HUDEP-2 (cell line): ENCODE measurements at regions not wholly inside any gene's neighbourhood (a gene's known extent, or its start where the extent isn't known, plus 50 kb on each side); places are given as distances from the start of the nearest gene placed in this dataset.
"Not testable (repeated sequence)": the region's sequence is repeated elsewhere in the genome, so short reads cannot be mapped to it uniquely, and the experiment has no call there.

Source experiments
- DNase-seq, 76 experiments: peaks; one replicate each; lab custom pipeline; 2025; ENCODE audit not compliant: unreplicated experiment in 76 of 76; lab: John Stamatoyannopoulos, UW

- no peak for DNase-seq
Measured at GRCh38 chr3:116512281-116512680, 67.0 kb upstream of the LSAMP start.

- DNase-seq = no peak
Measured at GRCh38 chr3:116512931-116513330, 67.6 kb upstream of the LSAMP start.

GRCh38 chr3:116515973-116516372 lies 70.7 kb upstream of the LSAMP start:
- no peak for DNase-seq

GRCh38 chr3:116517308-116517707 lies 72.0 kb upstream of the LSAMP start:
- peak in 6 of 76 experiments; percentile 0 to 13 (median 5) for DNase-seq

GRCh38 chr3:116519101-116519500 lies 73.8 kb upstream of the LSAMP start:
- DNase-seq = not testable (repeated sequence)

DNA sequence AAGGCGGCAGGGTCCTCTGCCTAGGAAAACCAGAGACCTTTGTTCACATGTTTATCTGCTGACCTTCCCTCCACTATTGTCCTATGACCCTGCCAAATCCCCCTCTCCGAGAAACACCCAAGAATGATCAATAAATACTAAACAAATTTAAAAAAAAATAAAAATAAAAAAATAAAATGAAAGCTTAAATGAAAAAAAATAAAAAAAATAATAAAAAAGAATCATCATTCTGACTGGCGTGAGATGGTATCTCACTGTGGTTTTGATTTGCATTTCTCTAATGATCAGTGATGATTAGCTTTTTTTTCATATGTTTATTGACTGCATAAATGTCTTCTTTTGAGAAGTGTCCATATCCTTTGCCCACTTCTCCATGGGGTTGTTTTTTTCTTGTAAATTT lies 74.5 kb upstream of the LSAMP start:
- DNase-seq = not testable (repeated sequence)

GRCh38 chr3:116524453-116525210 lies 79.3 kb upstream of the LSAMP start:
- DNase-seq = no peak

GRCh38 chr3:116552246-116552645 lies 107.0 kb upstream of the LSAMP start:
- DNase-seq = no peak

- no peak for DNase-seq
Measured at GRCh38 chr3:116553355-116553754, 108.1 kb upstream of the LSAMP start.

GRCh38 chr3:116561529-116561928 lies 116.2 kb upstream of the LSAMP start:
- DNase-seq = no peak

GRCh38 chr3:116563351-116563750 lies 118.1 kb upstream of the LSAMP start:
- DNase-seq = no peak

- no peak for DNase-seq
Measured at GRCh38 chr3:116566478-116566960, 121.2 kb upstream of the LSAMP start.

GRCh38 chr3:116569611-116570010 lies 124.3 kb upstream of the LSAMP start:
- DNase-seq = no peak

DNA sequence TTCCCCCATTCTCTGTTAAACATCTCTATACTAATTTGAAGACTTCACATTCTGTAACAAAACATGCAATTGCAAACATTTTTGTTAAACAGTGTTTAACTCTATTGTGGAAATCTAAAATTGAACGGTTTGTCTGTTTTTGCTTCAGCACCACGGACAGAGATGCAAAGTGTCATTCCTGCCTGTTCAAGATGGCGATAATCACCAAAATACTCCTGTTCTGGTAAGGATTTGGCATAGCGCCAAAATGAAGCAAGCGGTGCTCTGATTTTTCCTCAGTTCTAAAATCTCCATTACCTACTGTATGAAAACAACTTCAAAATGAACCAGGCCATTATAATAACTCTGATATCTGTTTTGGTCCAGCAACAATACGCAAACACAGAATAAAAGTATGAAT lies 129.7 kb upstream of the TUSC7 start:
- peak in 8 of 76 experiments; percentile 0 to 13 (median 2) for DNase-seq

- no peak for DNase-seq
Measured at GRCh38 chr3:116586285-116586944, 123.2 kb upstream of the TUSC7 start.

- no peak for DNase-seq
Measured at GRCh38 chr3:116591236-116591635, 118.3 kb upstream of the TUSC7 start.

DNA sequence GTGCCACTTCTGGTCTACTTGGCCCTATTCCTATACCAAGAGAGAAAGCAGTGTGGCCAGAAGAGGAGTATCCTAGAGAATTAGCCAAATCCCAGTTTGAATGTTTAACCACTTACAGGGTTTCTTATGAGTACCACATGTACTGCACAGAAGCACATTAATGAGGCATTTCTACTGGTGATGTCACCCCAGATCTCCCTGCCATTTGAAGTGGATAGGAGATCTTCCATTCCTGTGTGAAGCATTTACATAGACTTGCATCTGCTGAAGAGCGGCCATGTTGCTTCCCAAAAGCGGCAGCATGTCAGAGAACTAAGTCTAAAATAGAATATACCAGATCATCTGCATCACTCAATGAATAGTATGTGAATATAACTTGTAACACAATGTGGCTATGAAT lies 108.4 kb upstream of the TUSC7 start:
- DNase-seq = no peak

GRCh38 chr3:116607205-116607604 lies 102.4 kb upstream of the TUSC7 start:
- no peak for DNase-seq

DNA sequence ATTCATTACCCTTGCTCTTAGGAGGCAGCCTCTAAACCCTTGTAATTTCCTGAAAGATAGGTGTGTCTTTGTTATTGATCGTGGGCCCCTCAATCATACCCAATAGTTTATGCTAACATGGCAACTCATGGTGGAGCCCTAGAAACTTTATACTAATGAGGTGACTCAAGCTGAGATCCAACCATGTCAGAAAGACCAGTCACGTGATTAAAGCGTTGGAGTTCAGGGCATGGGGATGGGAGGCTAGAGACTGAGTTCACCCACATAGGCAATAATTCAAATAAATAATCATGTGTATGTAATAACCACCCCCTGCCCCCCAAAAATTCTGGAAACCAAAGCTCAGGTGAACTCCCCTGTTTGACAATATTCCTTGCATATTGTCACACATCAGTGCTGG lies 99.5 kb upstream of the TUSC7 start:
- DNase-seq = no peak

GRCh38 chr3:116614795-116615362 lies 94.7 kb upstream of the TUSC7 start:
- no peak for DNase-seq

GRCh38 chr3:116618138-116618537 lies 91.4 kb upstream of the TUSC7 start:
- DNase-seq = peak in 1 of 76 experiments; percentile 5

GRCh38 chr3:116618930-116619329 lies 90.6 kb upstream of the TUSC7 start:
- DNase-seq = no peak
